HG03064 (cell line): ENCODE measurements at regions not wholly inside any gene's neighbourhood (a gene's known extent, or its start where the extent isn't known, plus 50 kb on each side); places are given as distances from the start of the nearest gene placed in this dataset.

ENCODE experiments used
- ATAC-seq: cut with Tn5 transposase; IDR thresholded peaks from one replicate; pipeline ENCODE4 v1.9.1; 2021; ENCODE audit warnings: low read depth; ENCODE audit not compliant: unreplicated experiment

DNA sequence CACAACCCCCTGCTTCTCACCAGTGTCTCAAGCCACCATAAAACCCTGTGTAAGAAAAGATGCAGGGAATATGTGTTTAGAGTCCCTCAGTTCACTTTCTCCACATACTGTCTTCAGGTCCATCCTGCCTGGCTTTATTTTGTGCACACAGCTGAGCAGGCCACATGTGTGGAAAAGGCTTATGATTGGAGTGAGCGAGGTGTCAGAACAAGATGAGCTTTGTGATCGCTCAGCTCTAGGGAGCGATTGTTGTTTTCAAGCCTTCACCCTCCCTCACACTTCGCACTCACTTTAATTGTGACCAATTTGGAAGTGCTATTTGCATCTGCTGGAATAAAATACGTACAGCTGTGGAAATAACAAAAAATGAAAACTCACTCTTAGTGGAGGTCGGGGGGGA lies 931.1 kb upstream of the TENM4 start:
- no peak for ATAC-seq

GRCh38 chr11:80365980-80366379 lies 925.1 kb upstream of the TENM4 start:
- no peak for ATAC-seq

DNA sequence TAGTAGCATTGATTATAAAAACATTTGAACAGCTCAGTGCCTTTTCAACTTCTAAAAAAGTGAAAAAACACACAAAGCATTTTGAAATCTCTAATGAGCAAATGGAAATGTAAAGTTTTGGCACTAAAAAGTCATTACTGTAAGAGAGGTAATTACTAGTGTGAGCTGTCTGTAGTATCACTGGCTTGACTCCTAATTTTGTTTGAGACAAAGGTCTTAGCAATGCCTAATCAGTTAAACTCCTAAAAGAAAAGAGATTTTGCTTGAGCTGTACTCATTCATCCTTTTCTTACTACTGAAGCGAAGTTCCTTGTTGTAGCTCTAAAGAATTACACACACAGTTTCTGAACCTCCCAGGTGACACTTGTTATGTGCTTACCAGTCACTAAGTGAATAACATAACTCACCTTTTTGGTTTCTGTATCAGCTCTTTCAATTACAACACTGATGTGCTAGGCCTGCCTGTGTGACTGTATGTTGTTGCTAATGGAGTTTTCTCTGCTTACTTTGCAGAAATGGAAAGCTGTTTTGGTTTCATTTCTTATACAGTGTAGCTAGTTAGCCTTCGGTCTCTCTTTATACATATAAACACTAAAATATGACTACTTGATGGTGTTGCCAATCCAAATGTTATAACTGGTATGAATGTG lies 924.4 kb upstream of the TENM4 start:
- ATAC-seq = no peak

DNA sequence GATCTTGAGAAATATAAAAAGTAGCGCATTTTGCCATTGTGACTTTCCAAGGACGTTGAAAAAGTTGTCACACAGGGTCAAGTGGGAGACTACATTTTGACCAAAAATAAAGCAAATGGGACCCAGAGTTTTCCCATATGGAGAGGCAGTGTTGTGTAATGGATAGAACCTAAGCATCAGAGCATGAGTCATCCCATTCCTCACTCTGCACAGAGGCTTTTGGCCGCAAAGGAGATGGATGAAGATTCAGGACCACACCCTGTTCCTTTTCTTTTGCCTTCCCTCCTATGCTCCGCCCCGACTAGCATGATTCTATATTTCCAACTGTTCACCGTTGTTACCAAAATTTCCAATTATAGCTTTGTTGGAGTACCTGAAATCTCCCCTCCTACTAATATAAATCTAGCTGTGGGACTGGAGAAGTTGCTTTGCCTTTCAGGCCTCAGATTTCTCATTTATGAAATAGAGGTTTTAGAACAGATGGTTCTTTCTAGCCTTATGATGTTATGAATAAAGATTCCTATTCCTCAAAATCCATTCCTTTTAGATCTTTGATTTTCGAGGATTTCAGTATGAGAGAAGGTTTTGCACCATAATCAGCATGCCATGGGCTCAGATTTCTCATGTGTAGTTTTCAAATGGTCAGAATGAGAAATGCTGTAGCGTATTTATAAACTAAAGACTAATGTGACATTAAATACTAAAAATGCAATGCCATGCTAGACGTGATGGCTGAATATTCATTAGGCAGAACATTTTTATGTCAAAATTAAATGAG lies 921.9 kb upstream of the TENM4 start:
- no peak for ATAC-seq

GRCh38 chr11:80355251-80355650 lies 914.4 kb upstream of the TENM4 start:
- ATAC-seq = no peak

DNA sequence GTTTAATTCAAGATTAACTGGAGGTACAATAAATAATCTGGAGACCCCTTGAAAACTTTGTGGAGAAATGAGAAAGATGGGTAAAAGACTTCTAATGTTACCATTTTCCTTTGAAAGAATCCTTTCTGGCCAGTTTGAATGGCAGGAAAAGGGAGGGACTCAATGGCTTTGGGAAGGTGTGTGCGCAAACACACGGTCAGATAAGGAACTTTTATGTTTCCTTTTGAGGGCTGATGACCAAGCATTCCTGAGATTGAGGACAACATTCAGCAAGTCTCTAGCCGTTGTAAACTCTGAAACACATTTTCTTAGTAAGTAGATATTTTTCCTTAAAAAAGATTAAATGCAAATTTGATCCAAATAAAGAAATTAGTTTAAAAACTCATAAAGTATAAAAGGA lies 909.7 kb upstream of the TENM4 start:
- ATAC-seq = no peak

- no peak for ATAC-seq
These were observed 909.2 kb upstream of the TENM4 start for GRCh38 chr11:80349997-80350396.

- ATAC-seq = no peak
These were observed 905.7 kb upstream of the TENM4 start for GRCh38 chr11:80346353-80347059.

DNA sequence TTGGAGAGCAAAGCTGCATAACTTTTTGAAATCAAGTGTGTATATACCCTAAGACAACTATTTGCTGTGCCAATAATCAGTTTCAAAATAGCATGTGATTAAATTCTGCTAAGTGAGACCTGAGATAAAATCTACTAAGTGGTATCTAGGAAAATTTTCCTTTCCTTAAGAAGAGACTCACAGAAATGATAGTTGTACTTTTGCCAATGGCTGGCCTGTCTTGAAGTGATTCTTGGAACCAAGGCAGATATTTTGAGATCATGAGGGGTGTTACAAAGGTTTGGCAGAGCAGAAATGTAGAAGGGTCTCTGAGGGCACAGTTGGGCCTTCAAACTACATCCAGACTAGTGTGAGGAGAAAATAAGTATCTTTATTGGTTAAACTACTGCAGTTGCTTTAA lies 902.6 kb upstream of the TENM4 start:
- no peak for ATAC-seq

DNA sequence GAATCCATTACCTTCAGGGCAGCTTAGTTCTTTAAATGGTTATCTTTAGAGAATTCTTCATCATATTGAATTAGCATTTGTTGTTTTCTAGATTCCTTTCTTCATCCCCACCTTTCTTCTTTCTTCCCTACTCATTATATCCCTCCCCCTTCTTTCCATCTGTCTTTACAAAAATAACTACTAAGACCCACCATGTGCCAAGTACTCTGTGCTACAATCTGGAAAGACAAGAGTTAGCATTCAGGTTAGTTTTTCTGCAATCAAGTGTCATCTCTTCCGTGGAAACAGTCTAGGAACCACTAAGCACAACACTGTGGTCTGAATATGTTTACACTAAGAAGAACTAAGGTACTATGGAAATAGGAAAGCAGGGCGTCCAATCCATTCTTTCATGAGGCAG lies 897.4 kb upstream of the TENM4 start:
- ATAC-seq = no peak

DNA sequence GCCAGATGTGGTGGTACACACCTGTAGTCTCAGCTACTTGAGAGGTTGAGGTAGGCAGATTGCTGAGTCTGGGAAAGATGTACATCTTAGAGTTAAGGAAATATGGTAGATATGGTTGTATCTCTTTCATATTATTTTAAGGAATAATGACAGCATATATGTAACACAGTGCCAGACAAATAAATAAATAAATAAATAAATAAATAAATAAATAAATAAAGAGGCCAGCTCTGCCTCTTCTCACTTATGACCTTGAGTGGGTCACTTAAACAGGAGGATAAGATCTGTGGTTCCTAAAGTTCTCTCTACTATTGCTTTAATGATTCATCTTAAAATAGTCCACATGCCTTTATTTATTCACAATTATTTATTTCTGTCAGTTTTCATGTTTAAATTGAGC lies 890.9 kb upstream of the TENM4 start:
- ATAC-seq = no peak

DNA sequence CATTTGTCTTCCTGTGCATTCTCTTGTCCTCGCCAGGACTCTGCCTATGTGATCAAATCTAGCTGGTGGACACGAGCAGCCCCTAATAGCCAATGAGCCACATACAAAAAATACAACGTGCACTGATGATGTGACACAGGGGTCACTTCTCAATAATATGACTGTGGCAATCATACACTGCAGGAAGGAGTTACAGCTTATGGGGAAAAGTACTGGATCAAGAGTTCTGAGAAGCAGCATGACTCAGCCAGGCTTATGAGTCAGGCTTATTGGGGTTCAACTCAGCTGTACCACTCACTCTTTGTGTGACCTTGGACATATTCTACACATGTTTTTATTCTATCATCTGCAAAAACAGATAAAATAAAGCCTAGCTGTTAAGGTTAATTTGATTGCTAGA lies 889.4 kb upstream of the TENM4 start:
- ATAC-seq = no peak

DNA sequence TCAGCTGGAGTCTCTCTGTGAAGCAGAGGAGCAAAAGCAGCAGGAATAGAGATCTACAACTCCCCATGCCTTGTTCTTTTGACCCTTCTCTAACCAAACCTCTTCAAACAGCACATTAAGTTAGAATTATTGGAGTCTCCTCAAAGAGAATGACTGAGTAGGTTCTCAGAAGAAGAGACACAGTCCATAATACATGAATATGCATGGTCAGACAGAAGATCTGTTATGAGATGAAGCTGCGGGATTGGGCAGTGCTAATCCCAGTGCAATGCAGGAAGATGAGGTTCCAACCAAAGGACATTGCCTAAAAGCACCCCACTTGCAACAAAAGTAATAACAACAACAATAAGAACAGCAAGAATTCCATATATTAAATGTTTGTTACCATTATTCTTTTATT lies 887.9 kb upstream of the TENM4 start:
- no peak for ATAC-seq

DNA sequence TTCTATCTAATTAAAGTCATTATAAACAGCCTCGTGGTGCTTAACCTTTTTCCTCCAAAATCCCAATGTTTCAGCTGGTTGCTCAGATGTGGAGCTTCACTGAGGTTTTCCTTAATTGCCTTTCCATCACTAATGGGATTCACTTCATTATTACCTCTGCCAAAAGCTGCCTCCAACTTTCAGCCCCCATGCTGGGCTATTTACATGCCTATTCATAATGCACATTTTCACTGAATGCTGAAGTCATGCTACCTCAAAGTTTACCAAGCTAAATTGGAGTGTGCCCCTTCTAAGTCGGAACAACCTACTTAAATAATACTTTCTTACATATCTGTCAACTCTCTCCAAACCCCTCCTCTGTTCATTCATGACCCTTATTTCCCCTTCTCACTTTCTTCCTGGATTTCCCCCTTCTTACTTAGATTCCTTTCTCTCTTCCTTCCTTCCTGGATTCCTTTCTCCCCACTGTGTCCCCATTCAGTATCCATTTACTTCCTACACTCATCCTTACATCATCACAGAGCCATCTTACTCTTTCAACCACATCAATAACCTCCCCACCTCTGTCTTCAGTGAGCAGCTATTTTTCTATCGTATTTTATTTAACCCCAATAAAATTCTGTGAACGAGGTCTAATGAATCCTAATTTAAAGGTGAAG lies 887.3 kb upstream of the TENM4 start:
- no peak for ATAC-seq

- ATAC-seq = no peak
These were observed 881.0 kb upstream of the TENM4 start for GRCh38 chr11:80321786-80322185.

- no peak for ATAC-seq
These were observed 879.9 kb upstream of the TENM4 start for GRCh38 chr11:80320765-80321164.

DNA sequence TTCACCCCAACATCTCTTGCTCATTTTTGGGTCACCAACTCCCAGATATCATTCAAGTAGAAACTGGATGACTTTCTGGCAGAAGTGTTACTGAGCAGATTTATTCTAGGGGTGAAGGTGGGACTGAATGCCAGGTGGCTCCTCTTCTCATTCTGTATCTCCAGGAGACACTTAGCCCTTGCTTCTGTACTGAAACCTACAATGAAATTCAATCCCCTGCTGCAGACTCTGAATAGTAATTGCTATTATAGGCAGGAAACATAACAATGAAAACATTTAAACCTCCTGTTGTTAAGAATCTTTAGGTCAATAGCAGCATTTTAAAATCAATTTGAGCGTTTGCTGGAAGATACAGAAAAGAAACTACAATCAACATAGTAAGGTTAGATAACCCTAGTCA lies 879.4 kb upstream of the TENM4 start:
- ATAC-seq = no peak

- ATAC-seq = no peak
These were observed 876.8 kb upstream of the TENM4 start for GRCh38 chr11:80317612-80318011.

- no peak for ATAC-seq
These were observed 874.4 kb upstream of the TENM4 start for GRCh38 chr11:80315200-80315599.

GRCh38 chr11:80309301-80309700 lies 868.5 kb upstream of the TENM4 start:
- no peak for ATAC-seq

- no peak for ATAC-seq
These were observed 866.8 kb upstream of the TENM4 start for GRCh38 chr11:80307676-80308075.
